ENCODE measurements at regions not wholly inside any gene's neighbourhood (a gene's known extent, or its start where the extent isn't known, plus 50 kb on each side); places are given as distances from the start of the nearest gene placed in this dataset.

DNA sequence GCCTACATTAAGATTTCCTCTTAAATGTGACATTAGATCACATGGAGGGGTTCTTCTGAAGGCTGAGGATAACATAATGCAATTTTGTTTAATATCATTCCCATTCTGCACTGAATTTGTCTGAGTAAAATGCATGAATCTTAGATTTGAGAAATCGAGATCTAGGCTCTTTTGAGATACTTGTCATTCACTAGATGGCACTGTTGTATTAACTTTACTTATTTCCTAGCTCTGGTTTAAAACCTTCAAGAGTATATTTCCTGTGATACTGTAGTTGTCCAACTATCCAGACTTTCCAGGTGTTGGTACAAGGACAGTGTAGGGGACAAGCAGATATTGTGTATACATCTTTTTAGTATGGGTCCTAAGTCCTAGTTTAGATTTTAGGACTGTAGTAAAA lies 91.7 kb upstream of the SEL1L start:
- Histone ChIP-seq H3K27ac (no peak overlapping the region), H3K9me3 (ENCODE audit: control insufficient read depth, low read length) (no peaks in the 10 kb centered on the region), H3K9ac (no peak overlapping the region), H2AFZ (no peak overlapping the region), H3K79me2 (no peaks in the 10 kb centered on the region), H3K4me3 (ENCODE audit: low read depth, low read length) (no peak overlapping the region), H3K4me1 (no peaks in the 10 kb centered on the region), H3K4me2 (ENCODE audit: low read length) (no peak overlapping the region), H3K27me3 (ENCODE audit: control insufficient read depth, insufficient read depth, low read length) (no peaks in the 10 kb centered on the region), H3K36me3 (ENCODE audit: control insufficient read depth, insufficient read depth, low read length) (no peaks in the 10 kb centered on the region)
- TF ChIP-seq CTCF (IDR thresholded peaks at IDR 0.05): peak; percentile 38

DNA sequence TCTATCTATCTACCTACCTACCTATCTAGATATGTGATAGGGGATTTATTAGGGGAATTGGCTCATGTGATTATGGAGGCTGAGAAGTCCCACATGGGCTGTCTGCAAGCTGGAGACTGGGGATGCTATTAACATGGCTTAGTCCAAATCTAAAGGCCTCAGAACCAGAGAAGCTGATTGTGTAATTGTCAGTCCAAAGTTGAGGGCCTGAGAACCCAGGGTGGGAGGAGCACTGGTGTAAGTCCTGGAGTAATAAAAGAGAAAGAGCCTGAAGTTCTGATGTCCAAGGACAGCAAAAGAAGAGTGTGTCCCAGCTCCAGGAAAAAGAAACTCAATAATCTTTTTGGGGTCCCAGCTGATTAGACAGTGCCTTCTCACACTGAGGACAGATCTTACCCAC lies 98.5 kb upstream of the SEL1L start:
- Histone ChIP-seq H2AFZ (no peak overlapping the region), H3K27me3 (ENCODE audit: control insufficient read depth, insufficient read depth, low read length) (no peaks in the 10 kb centered on the region)

DNA sequence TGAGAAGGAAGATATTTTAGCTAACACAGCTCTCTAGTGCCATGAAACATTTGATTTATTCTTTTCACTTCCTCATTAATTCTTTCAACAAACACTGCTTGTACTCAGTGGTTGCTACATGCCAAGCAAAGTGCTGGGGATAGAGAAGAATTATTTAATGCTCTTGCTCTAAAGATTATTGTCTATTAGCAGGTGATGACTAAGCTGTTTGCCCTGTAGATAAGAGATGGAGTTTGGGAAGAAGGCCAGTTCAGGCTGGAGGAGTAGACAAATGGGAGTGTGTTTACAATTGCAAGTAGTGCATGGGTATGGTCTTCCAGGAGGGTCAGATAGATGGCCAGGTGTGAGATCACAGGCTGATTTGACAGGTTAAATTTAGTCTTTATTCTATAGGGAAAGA lies 99.8 kb upstream of the SEL1L start:
- no peak overlapping the region for H3K9ac ChIP-seq
- no peak overlapping the region for H3K4me3 ChIP-seq (ENCODE audit: low read depth, low read length)
- H3K9me3 ChIP-seq (ENCODE audit: control insufficient read depth, low read length): no peaks in the 10 kb centered on the region
- no peak overlapping the region for H2AFZ ChIP-seq
- no peaks in the 10 kb centered on the region for H3K27me3 ChIP-seq (ENCODE audit: control insufficient read depth, insufficient read depth, low read length)
- no peaks in the 10 kb centered on the region for H3K79me2 ChIP-seq
- H3K4me1 ChIP-seq: no peaks in the 10 kb centered on the region
- TF ChIP-seq CTCF (IDR thresholded peaks at IDR 0.05): no peak
- H3K36me3 ChIP-seq (ENCODE audit: control insufficient read depth, insufficient read depth, low read length): no peaks in the 10 kb centered on the region
- H3K27ac ChIP-seq: no peak overlapping the region
- H3K4me2 ChIP-seq (ENCODE audit: low read length): no peak overlapping the region

More for the DNA sequence above, 98.5 kb upstream of the SEL1L start:
- H3K4me1 ChIP-seq: no peaks in the 10 kb centered on the region
- H3K9ac ChIP-seq: no peak overlapping the region
- no peak overlapping the region for H3K4me2 ChIP-seq (ENCODE audit: low read length)
- no peak for TF ChIP-seq CTCF (IDR thresholded peaks at IDR 0.05)
- H3K36me3 ChIP-seq (ENCODE audit: control insufficient read depth, insufficient read depth, low read length): no peaks in the 10 kb centered on the region
- no peak overlapping the region for H3K27ac ChIP-seq
- H3K79me2 ChIP-seq: no peaks in the 10 kb centered on the region
- H3K4me3 ChIP-seq (ENCODE audit: low read depth, low read length): no peak overlapping the region
- H3K9me3 ChIP-seq (ENCODE audit: control insufficient read depth, low read length): no peaks in the 10 kb centered on the region

- Histone ChIP-seq H2AFZ (no peak overlapping the region), H3K4me1 (no peaks in the 10 kb centered on the region), H3K79me2 (no peaks in the 10 kb centered on the region), H3K4me3 (ENCODE audit: low read depth, low read length) (no peak overlapping the region), H3K36me3 (ENCODE audit: control insufficient read depth, insufficient read depth, low read length) (no peaks in the 10 kb centered on the region), H3K27ac (no peak overlapping the region), H3K9ac (no peak overlapping the region), H3K27me3 (ENCODE audit: control insufficient read depth, insufficient read depth, low read length) (no peaks in the 10 kb centered on the region), H3K4me2 (ENCODE audit: low read length) (no peak overlapping the region), H3K9me3 (ENCODE audit: control insufficient read depth, low read length) (no peaks in the 10 kb centered on the region)
- no peak for TF ChIP-seq CTCF (IDR thresholded peaks at IDR 0.05)
These were observed 104.0 kb upstream of the SEL1L start for GRCh38 chr14:81637639-81638038.

DNA sequence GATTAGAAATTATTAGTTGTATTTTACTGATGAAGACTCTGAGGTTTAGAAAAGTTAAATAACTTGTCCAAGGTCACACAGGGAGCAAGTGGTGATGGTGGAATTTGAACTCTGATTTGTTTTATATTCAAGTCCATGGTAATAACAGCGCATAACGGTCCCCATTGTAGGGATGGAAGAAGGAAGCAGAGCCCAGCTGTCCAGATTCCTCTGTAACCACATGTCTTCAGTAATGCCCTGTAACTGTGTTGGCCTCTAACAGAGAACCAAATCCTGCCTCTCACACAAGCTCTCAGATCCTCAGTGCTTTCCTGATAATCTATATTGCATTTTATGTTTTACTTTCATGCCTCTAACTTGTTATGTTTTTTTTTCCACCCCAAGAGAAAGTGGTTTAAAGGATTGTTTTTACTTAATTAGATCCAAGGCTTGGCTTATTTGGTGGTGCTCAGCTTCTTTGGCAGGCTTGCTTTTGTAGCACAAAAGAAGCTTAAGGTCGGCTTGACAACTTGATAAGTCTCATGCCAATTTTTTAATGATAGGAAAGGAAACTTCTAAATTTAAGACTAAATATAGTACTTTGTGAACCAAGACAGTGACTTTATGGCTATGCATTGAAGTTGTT lies 105.1 kb upstream of the SEL1L start:
- TF ChIP-seq CTCF (IDR thresholded peaks at IDR 0.05): no peak
- Histone ChIP-seq H2AFZ (no peak overlapping the region), H3K27ac (no peak overlapping the region), H3K9me3 (ENCODE audit: control insufficient read depth, low read length) (no peaks in the 10 kb centered on the region), H3K4me1 (no peaks in the 10 kb centered on the region), H3K4me3 (ENCODE audit: low read depth, low read length) (no peak overlapping the region), H3K9ac (no peak overlapping the region), H3K79me2 (no peaks in the 10 kb centered on the region), H3K36me3 (ENCODE audit: control insufficient read depth, insufficient read depth, low read length) (no peaks in the 10 kb centered on the region), H3K27me3 (ENCODE audit: control insufficient read depth, insufficient read depth, low read length) (no peaks in the 10 kb centered on the region), H3K4me2 (ENCODE audit: low read length) (no peak overlapping the region)
